ENCODE measurements at regions not wholly inside any gene's neighbourhood (a gene's known extent, or its start where the extent isn't known, plus 50 kb on each side); places are given as distances from the start of the nearest gene placed in this dataset.

- DNase-seq: no peak
- H3K9me2 ChIP-seq (replicated peaks; ENCODE audit: insufficient read depth, low read length): no peaks in the 10 kb centered on the region
- no peaks in the 10 kb centered on the region for H3K36me3 ChIP-seq (ENCODE audit: insufficient read depth, low read length)
- no peak overlapping the region for H3K4me2 ChIP-seq (ENCODE audit: low read depth, low read length, poor library complexity, severe bottlenecking)
- no peaks in the 10 kb centered on the region for H3K9me3 ChIP-seq (ENCODE audit: low read length)
- no peaks in the 10 kb centered on the region for H4K20me1 ChIP-seq (ENCODE audit: insufficient read depth, low read depth, low read length)
- H3K27ac ChIP-seq (ENCODE audit: low read length): no peak overlapping the region
- H2AFZ ChIP-seq (ENCODE audit: low read length): no peak overlapping the region
- H3K4me3 ChIP-seq (ENCODE audit: low read length): no peak overlapping the region
- H3K79me2 ChIP-seq (ENCODE audit: low read length): no peaks in the 10 kb centered on the region
- no peak overlapping the region for H3K9ac ChIP-seq (ENCODE audit: low read length)
- no peaks in the 10 kb centered on the region for H3K4me1 ChIP-seq (ENCODE audit: low read length)
- H3K27me3 ChIP-seq (ENCODE audit: low read length): no peaks in the 10 kb centered on the region
Observed at GRCh38 chr3:144381607-144382006, 410.0 kb downstream of the DIPK2A start.

- Histone ChIP-seq H3K9me3 (ENCODE audit: low read length) (no peaks in the 10 kb centered on the region), H3K4me2 (ENCODE audit: low read depth, low read length, poor library complexity, severe bottlenecking) (no peak overlapping the region), H4K20me1 (ENCODE audit: insufficient read depth, low read depth, low read length) (no peaks in the 10 kb centered on the region), H3K27ac (ENCODE audit: low read length) (no peak overlapping the region), H3K4me3 (ENCODE audit: low read length) (no peak overlapping the region), H3K27me3 (ENCODE audit: low read length) (no peaks in the 10 kb centered on the region), H2AFZ (ENCODE audit: low read length) (no peak overlapping the region), H3K4me1 (ENCODE audit: low read length) (no peaks in the 10 kb centered on the region), H3K9ac (ENCODE audit: low read length) (no peak overlapping the region), H3K36me3 (ENCODE audit: insufficient read depth, low read length) (no peaks in the 10 kb centered on the region), H3K9me2 (replicated peaks; ENCODE audit: insufficient read depth, low read length) (no peaks in the 10 kb centered on the region), H3K79me2 (ENCODE audit: low read length) (no peaks in the 10 kb centered on the region)
- no peak for DNase-seq
Observed at GRCh38 chr3:144384241-144384979, 412.8 kb downstream of the DIPK2A start.

GRCh38 chr3:144390786-144391185 lies 419.2 kb downstream of the DIPK2A start:
- Histone ChIP-seq H3K9me3 (ENCODE audit: low read length) (no peaks in the 10 kb centered on the region), H3K9me2 (replicated peaks; ENCODE audit: insufficient read depth, low read length) (no peaks in the 10 kb centered on the region), H4K20me1 (ENCODE audit: insufficient read depth, low read depth, low read length) (no peaks in the 10 kb centered on the region), H3K36me3 (ENCODE audit: insufficient read depth, low read length) (no peaks in the 10 kb centered on the region), H2AFZ (ENCODE audit: low read length) (no peak overlapping the region), H3K4me3 (ENCODE audit: low read length) (no peak overlapping the region), H3K27ac (ENCODE audit: low read length) (no peak overlapping the region), H3K27me3 (ENCODE audit: low read length) (no peaks in the 10 kb centered on the region), H3K4me2 (ENCODE audit: low read depth, low read length, poor library complexity, severe bottlenecking) (no peak overlapping the region), H3K79me2 (ENCODE audit: low read length) (no peaks in the 10 kb centered on the region), H3K9ac (ENCODE audit: low read length) (no peak overlapping the region), H3K4me1 (ENCODE audit: low read length) (no peaks in the 10 kb centered on the region)
- DNase-seq: no peak

- H3K27me3 ChIP-seq (ENCODE audit: low read length): no peaks in the 10 kb centered on the region
- no peak overlapping the region for H3K4me2 ChIP-seq (ENCODE audit: low read depth, low read length, poor library complexity, severe bottlenecking)
- H3K9me2 ChIP-seq (replicated peaks; ENCODE audit: insufficient read depth, low read length): no peaks in the 10 kb centered on the region
- no peaks in the 10 kb centered on the region for H3K4me1 ChIP-seq (ENCODE audit: low read length)
- H3K27ac ChIP-seq (ENCODE audit: low read length): no peak overlapping the region
- H3K9me3 ChIP-seq (ENCODE audit: low read length): no peaks in the 10 kb centered on the region
- H2AFZ ChIP-seq (ENCODE audit: low read length): no peak overlapping the region
- no peaks in the 10 kb centered on the region for H4K20me1 ChIP-seq (ENCODE audit: insufficient read depth, low read depth, low read length)
- no peak overlapping the region for H3K4me3 ChIP-seq (ENCODE audit: low read length)
- no peaks in the 10 kb centered on the region for H3K36me3 ChIP-seq (ENCODE audit: insufficient read depth, low read length)
- no peak for DNase-seq
- H3K9ac ChIP-seq (ENCODE audit: low read length): no peak overlapping the region
- no peaks in the 10 kb centered on the region for H3K79me2 ChIP-seq (ENCODE audit: low read length)
Observed at GRCh38 chr3:144391236-144391635, 419.6 kb downstream of the DIPK2A start.

DNA sequence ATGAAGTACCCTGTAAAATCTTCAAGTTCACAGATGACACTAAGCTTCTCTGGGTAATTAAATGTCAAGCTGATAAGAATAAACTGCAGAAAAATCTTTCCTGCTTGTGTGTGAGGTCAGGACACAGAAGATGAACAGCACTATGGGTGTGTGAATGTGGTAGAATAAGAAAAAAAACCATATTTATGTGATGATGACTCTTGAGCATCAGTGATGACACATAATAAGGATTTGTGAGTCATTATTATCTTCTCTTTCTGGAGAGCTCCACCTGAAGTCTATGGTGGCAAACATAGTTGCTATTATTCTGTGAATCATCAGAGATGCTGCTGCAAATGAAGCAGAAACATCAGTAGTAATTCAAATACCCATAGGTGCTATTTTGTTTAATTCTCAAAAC lies 422.4 kb downstream of the DIPK2A start:
- H3K9me3 ChIP-seq (ENCODE audit: low read length): peaks cover 2% of the 10 kb centered on the region; the same call in 1 of the 2 replicates
- no peak overlapping the region for H2AFZ ChIP-seq (ENCODE audit: low read length)
- no peaks in the 10 kb centered on the region for H3K79me2 ChIP-seq (ENCODE audit: low read length)
- no peaks in the 10 kb centered on the region for H3K4me1 ChIP-seq (ENCODE audit: low read length)
- no peak overlapping the region for H3K9ac ChIP-seq (ENCODE audit: low read length)
- no peaks in the 10 kb centered on the region for H3K9me2 ChIP-seq (replicated peaks; ENCODE audit: insufficient read depth, low read length)
- no peak overlapping the region for H3K4me3 ChIP-seq (ENCODE audit: low read length)
- H3K4me2 ChIP-seq (ENCODE audit: low read depth, low read length, poor library complexity, severe bottlenecking): no peak overlapping the region
- H4K20me1 ChIP-seq (ENCODE audit: insufficient read depth, low read depth, low read length): no peaks in the 10 kb centered on the region
- no peaks in the 10 kb centered on the region for H3K36me3 ChIP-seq (ENCODE audit: insufficient read depth, low read length)
- no peak overlapping the region for H3K27ac ChIP-seq (ENCODE audit: low read length)
- DNase-seq: no peak
- no peaks in the 10 kb centered on the region for H3K27me3 ChIP-seq (ENCODE audit: low read length)

GRCh38 chr3:144402430-144402829 lies 430.8 kb downstream of the DIPK2A start:
- DNase-seq: no peak
- H3K4me1 ChIP-seq (ENCODE audit: low read length): no peaks in the 10 kb centered on the region
- no peak overlapping the region for H3K9ac ChIP-seq (ENCODE audit: low read length)
- no peaks in the 10 kb centered on the region for H3K27me3 ChIP-seq (ENCODE audit: low read length)
- no peak overlapping the region for H3K4me2 ChIP-seq (ENCODE audit: low read depth, low read length, poor library complexity, severe bottlenecking)
- H3K4me3 ChIP-seq (ENCODE audit: low read length): no peak overlapping the region
- no peak overlapping the region for H3K27ac ChIP-seq (ENCODE audit: low read length)
- no peaks in the 10 kb centered on the region for H3K79me2 ChIP-seq (ENCODE audit: low read length)
- H2AFZ ChIP-seq (ENCODE audit: low read length): no peak overlapping the region
- 0 out of 2 replicates have a peak, but pooled peaks cover 2% of the 10 kb centered on the region for H3K9me2 ChIP-seq (replicated peaks; ENCODE audit: insufficient read depth, low read length)
- H3K9me3 ChIP-seq (ENCODE audit: low read length): peaks cover 4% of the 10 kb centered on the region; the same call in 1 of the 2 replicates
- H3K36me3 ChIP-seq (ENCODE audit: insufficient read depth, low read length): no peaks in the 10 kb centered on the region
- H4K20me1 ChIP-seq (ENCODE audit: insufficient read depth, low read depth, low read length): no peaks in the 10 kb centered on the region

DNA sequence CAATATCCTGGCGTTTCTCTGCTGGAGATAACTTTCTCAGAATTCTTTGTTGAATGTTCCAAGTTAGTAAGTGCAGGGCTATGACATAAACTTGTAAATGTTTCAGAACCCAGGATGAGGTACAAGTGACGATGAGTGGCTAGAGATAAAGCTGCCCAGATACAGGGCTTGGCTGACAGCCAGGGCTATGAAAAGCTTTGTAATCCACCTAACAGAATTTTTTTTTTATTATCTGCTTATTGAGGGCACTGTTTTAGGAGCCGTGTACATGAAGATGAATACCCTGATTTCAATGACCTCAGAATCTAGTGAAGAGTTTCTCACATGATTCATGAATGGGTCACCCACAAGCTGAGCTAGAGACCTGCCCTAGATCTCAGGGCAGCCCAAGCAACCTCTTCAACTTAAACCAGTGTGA lies 431.4 kb downstream of the DIPK2A start:
- no peaks in the 10 kb centered on the region for H4K20me1 ChIP-seq (ENCODE audit: insufficient read depth, low read depth, low read length)
- no peak for DNase-seq

DNA sequence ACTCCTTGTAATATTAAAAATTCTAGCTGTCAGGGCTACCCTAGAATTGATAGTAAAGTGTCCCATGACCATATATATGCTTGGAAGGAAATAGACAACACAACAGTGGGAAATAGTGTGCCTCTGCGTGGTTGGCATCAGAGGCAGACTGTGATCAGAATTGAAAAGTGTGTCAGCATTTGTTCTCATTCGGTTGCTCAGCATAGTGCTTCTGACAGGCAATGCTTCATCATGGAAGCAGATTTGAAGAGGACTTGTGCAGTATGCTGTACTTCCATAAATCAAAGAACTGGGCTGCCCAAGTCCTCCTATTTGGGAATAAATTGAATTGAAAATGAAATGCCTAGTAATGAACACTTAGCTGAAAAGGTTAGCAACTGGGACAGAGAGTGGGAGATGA lies 435.7 kb downstream of the DIPK2A start:
- Histone ChIP-seq H3K27ac (ENCODE audit: low read length) (no peak overlapping the region), H3K9me2 (replicated peaks; ENCODE audit: insufficient read depth, low read length) (no peaks in the 10 kb centered on the region)

More for the DNA sequence above, 431.4 kb downstream of the DIPK2A start:
- Histone ChIP-seq H3K27me3 (ENCODE audit: low read length) (no peaks in the 10 kb centered on the region), H3K4me1 (ENCODE audit: low read length) (no peaks in the 10 kb centered on the region), H3K9me2 (replicated peaks; ENCODE audit: insufficient read depth, low read length) (0 out of 2 replicates have a peak, but pooled peaks cover 2% of the 10 kb centered on the region), H2AFZ (ENCODE audit: low read length) (no peak overlapping the region), H3K36me3 (ENCODE audit: insufficient read depth, low read length) (no peaks in the 10 kb centered on the region), H3K4me2 (ENCODE audit: low read depth, low read length, poor library complexity, severe bottlenecking) (no peak overlapping the region), H3K9ac (ENCODE audit: low read length) (no peak overlapping the region), H3K79me2 (ENCODE audit: low read length) (no peaks in the 10 kb centered on the region), H3K4me3 (ENCODE audit: low read length) (no peak overlapping the region), H3K27ac (ENCODE audit: low read length) (no peak overlapping the region), H3K9me3 (ENCODE audit: low read length) (peaks cover 4% of the 10 kb centered on the region; the same call in 1 of the 2 replicates)

More for the DNA sequence above, 435.7 kb downstream of the DIPK2A start:
- Histone ChIP-seq H3K9ac (ENCODE audit: low read length) (no peak overlapping the region), H3K27me3 (ENCODE audit: low read length) (no peaks in the 10 kb centered on the region), H4K20me1 (ENCODE audit: insufficient read depth, low read depth, low read length) (no peaks in the 10 kb centered on the region), H3K4me3 (ENCODE audit: low read length) (no peak overlapping the region), H3K9me3 (ENCODE audit: low read length) (no peaks in the 10 kb centered on the region), H3K36me3 (ENCODE audit: insufficient read depth, low read length) (no peaks in the 10 kb centered on the region), H3K4me1 (ENCODE audit: low read length) (no peaks in the 10 kb centered on the region), H3K79me2 (ENCODE audit: low read length) (no peaks in the 10 kb centered on the region), H3K4me2 (ENCODE audit: low read depth, low read length, poor library complexity, severe bottlenecking) (no peak overlapping the region), H2AFZ (ENCODE audit: low read length) (no peak overlapping the region)
- DNase-seq: no peak

Data from Karpas-422 (cell line).